ENCODE measurements at regions not wholly inside any gene's neighbourhood (a gene's known extent, or its start where the extent isn't known, plus 50 kb on each side); places are given as distances from the start of the nearest gene placed in this dataset.

DNA sequence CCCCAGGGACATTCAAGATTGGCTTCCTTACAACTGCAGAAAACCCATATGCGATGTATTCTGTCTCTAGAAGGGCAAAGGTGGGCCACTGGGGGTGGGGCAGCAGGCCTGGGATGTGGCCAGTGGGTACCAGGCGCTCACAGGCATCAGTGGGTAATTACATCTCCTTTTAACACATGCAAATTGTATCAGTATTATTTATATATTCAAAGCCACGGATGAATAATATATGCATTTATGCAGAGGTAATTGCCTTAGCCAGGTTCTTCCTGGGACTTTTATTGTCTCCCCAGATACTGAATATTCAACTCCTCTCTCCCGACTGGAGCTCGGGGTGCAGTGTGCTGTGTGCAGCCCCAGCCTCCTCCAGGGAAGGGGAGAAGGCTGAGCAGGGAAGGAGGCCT, 109.4 kb upstream of the MVB12B start:
- in situ Hi-C loops (cut with HindIII; ENCODE audit: low sequenced_read_pairs): no loop called here
- TF ChIP-seq, protein P1, sequence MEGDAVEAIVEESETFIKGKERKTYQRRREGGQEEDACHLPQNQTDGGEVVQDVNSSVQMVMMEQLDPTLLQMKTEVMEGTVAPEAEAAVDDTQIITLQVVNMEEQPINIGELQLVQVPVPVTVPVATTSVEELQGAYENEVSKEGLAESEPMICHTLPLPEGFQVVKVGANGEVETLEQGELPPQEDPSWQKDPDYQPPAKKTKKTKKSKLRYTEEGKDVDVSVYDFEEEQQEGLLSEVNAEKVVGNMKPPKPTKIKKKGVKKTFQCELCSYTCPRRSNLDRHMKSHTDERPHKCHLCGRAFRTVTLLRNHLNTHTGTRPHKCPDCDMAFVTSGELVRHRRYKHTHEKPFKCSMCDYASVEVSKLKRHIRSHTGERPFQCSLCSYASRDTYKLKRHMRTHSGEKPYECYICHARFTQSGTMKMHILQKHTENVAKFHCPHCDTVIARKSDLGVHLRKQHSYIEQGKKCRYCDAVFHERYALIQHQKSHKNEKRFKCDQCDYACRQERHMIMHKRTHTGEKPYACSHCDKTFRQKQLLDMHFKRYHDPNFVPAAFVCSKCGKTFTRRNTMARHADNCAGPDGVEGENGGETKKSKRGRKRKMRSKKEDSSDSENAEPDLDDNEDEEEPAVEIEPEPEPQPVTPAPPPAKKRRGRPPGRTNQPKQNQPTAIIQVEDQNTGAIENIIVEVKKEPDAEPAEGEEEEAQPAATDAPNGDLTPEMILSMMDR (IDR thresholded peaks at IDR 0.05; ENCODE audit: low read depth, low read length): no peak

DNA sequence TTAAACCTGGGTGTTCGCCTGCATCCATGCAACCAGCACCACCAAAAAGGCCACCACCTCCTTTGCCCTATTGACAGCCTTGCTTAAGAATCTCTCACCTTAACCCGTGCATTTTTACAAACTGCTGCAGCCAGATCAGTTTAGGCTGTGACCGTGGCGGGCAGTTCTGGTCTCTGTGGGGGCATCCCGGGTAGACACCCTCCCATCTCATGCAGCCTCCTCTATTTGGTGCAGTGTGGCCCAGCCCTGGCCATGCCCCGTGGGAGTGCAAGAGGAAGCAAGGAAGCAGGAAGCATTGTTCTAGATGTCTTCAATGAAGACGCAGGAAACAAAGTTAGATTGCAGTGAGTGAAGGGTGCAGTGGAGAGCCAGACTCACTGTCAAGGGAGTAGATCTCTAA, 108.8 kb upstream of the MVB12B start:
- DNase-seq (ENCODE audit: low read depth, low spot score): no peak
- TF ChIP-seq, protein P1 (IDR thresholded peaks at IDR 0.05; ENCODE audit: low read depth, low read length): no peak
- H3K4me3 ChIP-seq (ENCODE audit: low read depth, low read length): no peak overlapping the region
- in situ Hi-C loops (cut with HindIII; ENCODE audit: low sequenced_read_pairs): no loop called here

More for the DNA sequence above, 109.4 kb upstream of the MVB12B start:
- no peak for DNase-seq (ENCODE audit: low read depth, low spot score)
- H3K4me3 ChIP-seq (ENCODE audit: low read depth, low read length): no peak overlapping the region

DNA sequence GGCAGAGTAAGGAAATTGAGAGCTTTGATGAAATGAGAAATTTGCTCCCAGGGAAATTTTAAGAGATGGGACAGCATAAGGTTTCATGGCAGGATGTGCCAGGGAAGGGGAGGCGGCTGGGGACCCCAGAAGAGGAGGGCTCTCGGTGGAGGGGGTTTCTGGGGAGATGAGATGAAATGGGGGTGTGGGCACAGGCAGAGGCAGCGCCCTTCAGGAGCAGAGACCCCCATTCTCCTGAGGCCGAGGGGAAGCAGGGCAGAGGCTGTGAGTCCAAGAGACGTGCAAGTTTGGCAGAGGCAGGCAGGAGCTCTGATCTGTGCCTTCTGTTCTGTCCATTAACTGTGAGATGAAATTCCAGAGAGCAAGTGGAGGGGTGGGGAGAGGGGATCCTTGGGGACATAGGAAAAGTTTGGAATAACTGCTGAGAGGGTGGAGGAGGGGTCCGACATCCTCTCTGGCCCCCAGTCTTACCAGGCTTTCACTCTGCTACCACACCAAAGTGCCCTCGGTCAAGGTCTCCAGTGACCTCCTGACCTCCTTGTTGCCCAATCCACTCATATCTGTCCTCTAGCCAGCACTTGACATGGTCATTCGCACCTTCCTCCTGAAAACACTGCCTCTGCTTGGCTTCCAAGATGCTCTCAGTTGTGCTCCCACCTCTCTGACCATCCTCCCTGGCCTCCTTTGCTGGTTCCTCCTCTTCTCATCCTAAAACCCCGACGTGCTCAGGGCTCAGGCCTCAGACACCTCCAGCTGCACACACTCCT, 108.1 kb upstream of the MVB12B start:
- DNase-seq (ENCODE audit: low read depth, low spot score): no peak
- TF ChIP-seq, protein P1 (IDR thresholded peaks at IDR 0.05; ENCODE audit: low read depth, low read length): no peak
- in situ Hi-C loops (cut with HindIII; ENCODE audit: low sequenced_read_pairs): no loop called here
- no peak overlapping the region for H3K4me3 ChIP-seq (ENCODE audit: low read depth, low read length)

DNA sequence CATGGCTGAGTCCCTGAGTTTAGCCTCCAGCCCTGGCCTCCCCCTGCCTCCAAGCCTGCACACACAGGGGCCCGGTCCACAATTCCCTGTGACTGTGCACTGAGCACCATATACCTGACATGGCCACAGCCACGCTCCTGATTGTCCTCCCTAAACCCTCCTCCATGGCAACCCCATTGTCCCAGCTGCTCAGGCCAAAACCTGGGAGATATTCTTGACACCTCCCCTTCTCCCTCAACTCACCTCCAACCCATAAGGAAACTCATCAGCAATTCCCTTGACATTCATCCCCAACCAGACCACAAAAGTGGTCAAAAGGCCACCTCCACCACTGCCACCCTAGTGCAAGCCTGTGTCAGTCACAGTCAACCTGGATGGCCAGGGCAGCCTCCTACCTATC, 107.5 kb upstream of the MVB12B start:
- TF ChIP-seq, protein P1 (IDR thresholded peaks at IDR 0.05; ENCODE audit: low read depth, low read length): no peak
- no peak overlapping the region for H3K4me3 ChIP-seq (ENCODE audit: low read depth, low read length)
- DNase-seq (ENCODE audit: low read depth, low spot score): no peak
- in situ Hi-C loops (cut with HindIII; ENCODE audit: low sequenced_read_pairs): no loop called here

DNA sequence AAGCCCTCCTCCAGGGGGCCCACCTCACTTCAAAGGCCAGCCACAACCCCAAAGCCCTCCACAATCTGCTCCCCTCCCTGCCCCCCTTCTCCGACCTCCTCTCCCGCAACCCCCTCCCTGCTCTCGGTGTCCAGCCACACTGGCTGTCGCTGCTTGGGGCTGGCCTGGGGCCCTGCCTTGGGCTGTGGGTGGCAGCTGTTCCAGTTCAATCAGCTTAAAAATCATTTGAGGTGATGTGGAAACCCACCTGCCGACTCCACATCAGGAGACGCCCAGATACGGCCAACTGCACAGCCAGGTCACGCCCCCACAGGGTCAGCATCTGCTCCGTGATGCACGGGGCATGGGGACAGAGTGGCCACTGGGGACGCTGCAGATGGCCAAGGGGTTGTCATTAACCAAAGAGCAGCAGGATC, 107.0 kb upstream of the MVB12B start:
- no peak overlapping the region for H3K4me3 ChIP-seq (ENCODE audit: low read depth, low read length)
- DNase-seq (ENCODE audit: low read depth, low spot score): no peak
- in situ Hi-C loops (cut with HindIII; ENCODE audit: low sequenced_read_pairs): no loop called here
- TF ChIP-seq, protein P1 (IDR thresholded peaks at IDR 0.05; ENCODE audit: low read depth, low read length): no peak

DNA sequence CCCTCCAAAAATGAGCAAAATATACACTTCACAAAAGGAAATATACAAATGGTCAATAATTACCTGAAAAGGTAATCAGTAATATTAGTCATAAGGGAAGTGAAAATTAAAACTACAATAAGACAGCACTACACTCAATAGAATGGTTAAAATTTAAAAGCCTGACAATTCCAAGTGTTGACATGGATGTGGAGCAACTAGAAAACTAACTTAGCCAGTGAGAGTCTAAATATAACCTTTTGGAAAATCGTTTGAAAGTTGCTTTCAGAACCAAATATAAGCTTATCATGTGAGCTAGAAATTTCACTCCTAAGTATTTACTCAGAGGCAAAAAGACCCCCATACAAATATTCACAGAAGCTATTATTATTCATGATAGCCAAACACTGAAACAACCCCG, 105.1 kb upstream of the MVB12B start:
- H3K4me3 ChIP-seq (ENCODE audit: low read depth, low read length): no peak overlapping the region
- in situ Hi-C loops (cut with HindIII; ENCODE audit: low sequenced_read_pairs): no loop called here
- TF ChIP-seq, protein P1 (IDR thresholded peaks at IDR 0.05; ENCODE audit: low read depth, low read length): no peak
- DNase-seq (ENCODE audit: low read depth, low spot score): no peak

Measured in astrocyte of the spinal cord (primary cell).